NOMO-1 (cell line): ENCODE measurements at regions not wholly inside any gene's neighbourhood (a gene's known extent, or its start where the extent isn't known, plus 50 kb on each side); places are given as distances from the start of the nearest gene placed in this dataset.

Experiments
- DNase-seq, 2 experiments: peaks; one replicate each; lab custom pipeline; 2025; ENCODE audit not compliant: unreplicated experiment in 2 of 2; lab: John Stamatoyannopoulos, UW

- DNase-seq = no peak
Observed at GRCh38 chr6:21459641-21460040, 133.9 kb upstream of the SOX4 start.

- peak; percentile 38 to 77 for DNase-seq
Observed at GRCh38 chr6:21461844-21462518, 131.6 kb upstream of the SOX4 start.

GRCh38 chr6:21462519-21462852 lies 131.1 kb upstream of the SOX4 start:
- no peak for DNase-seq

- no peak for DNase-seq
Observed at GRCh38 chr6:21467091-21467490, 126.5 kb upstream of the SOX4 start.

- DNase-seq = no peak
Observed at GRCh38 chr6:21468461-21468860, 125.1 kb upstream of the SOX4 start.

GRCh38 chr6:21469213-21469612 lies 124.3 kb upstream of the SOX4 start:
- no peak for DNase-seq

GRCh38 chr6:21476112-21476511 lies 117.4 kb upstream of the SOX4 start:
- DNase-seq = no peak

GRCh38 chr6:21478411-21478810 lies 115.1 kb upstream of the SOX4 start:
- no peak for DNase-seq

GRCh38 chr6:21478883-21479539 lies 114.5 kb upstream of the SOX4 start:
- DNase-seq = no peak

GRCh38 chr6:21486115-21486514 lies 107.4 kb upstream of the SOX4 start:
- no peak for DNase-seq

GRCh38 chr6:21489826-21490225 lies 103.7 kb upstream of the SOX4 start:
- no peak for DNase-seq

GRCh38 chr6:21491955-21492354 lies 101.6 kb upstream of the SOX4 start:
- DNase-seq = no peak

GRCh38 chr6:21494505-21494904 lies 99.0 kb upstream of the SOX4 start:
- no peak for DNase-seq

GRCh38 chr6:21496196-21496595 lies 97.4 kb upstream of the SOX4 start:
- no peak for DNase-seq

GRCh38 chr6:21496706-21497105 lies 96.8 kb upstream of the SOX4 start:
- no peak for DNase-seq

- DNase-seq = no peak
Observed at GRCh38 chr6:21500314-21501020, 93.1 kb upstream of the SOX4 start.

- no peak for DNase-seq
Observed at GRCh38 chr6:21501021-21501354, 92.6 kb upstream of the SOX4 start.

GRCh38 chr6:21501815-21502214 lies 91.7 kb upstream of the SOX4 start:
- no peak for DNase-seq

GRCh38 chr6:21502682-21503081 lies 90.9 kb upstream of the SOX4 start:
- no peak for DNase-seq

- no peak for DNase-seq
Observed at GRCh38 chr6:21504790-21505189, 88.8 kb upstream of the SOX4 start.

- DNase-seq = no peak
Observed at GRCh38 chr6:21505574-21505990, 88.0 kb upstream of the SOX4 start.

GRCh38 chr6:21506126-21506525 lies 87.4 kb upstream of the SOX4 start:
- DNase-seq = no peak
